Loucy (cell line): ENCODE measurements at regions not wholly inside any gene's neighbourhood (a gene's known extent, or its start where the extent isn't known, plus 50 kb on each side); places are given as distances from the start of the nearest gene placed in this dataset.

ENCODE experiments used
- H2AFZ ChIP-seq: fragments of 200-600 bp; sonication (generic); 2 replicates; pipeline ENCODE4 v1.6.0; 2016; ENCODE audit warnings: antibody characterized with exemption, mild to moderate bottlenecking, low read length, moderate library complexity
- H3F3A ChIP-seq: fragments of 200-600 bp; 2 replicates; pipeline ENCODE4 v1.6.0; 2016; ENCODE audit warnings: antibody characterized with exemption, low read depth, mild to moderate bottlenecking
- H3K27me3 ChIP-seq: fragments of 200-600 bp; sonication (generic); 2 replicates; pipeline ENCODE4 v1.6.1; 2014; ENCODE audit warnings: low read length, mild to moderate bottlenecking; ENCODE audit not compliant: insufficient read depth, poor library complexity, severe bottlenecking
- H3K36me3 ChIP-seq: fragments of 200-600 bp; sonication (generic); 2 replicates; pipeline ENCODE4 v1.6.1; 2016; ENCODE audit warnings: low read length; ENCODE audit not compliant: insufficient read depth
- H3K4me1 ChIP-seq: fragments of 200-600 bp; sonication (generic); 2 replicates; pipeline ENCODE4 v1.5.1; 2014; ENCODE audit warnings: low read length, mild to moderate bottlenecking; ENCODE audit not compliant: insufficient read depth, poor library complexity, severe bottlenecking
- H3K4me2 ChIP-seq: fragments of 200-600 bp; sonication (generic); 2 replicates; pipeline ENCODE4 v1.6.0; 2014; ENCODE audit warnings: antibody characterized with exemption, low read length, low read depth, mild to moderate bottlenecking; ENCODE audit not compliant: poor library complexity, severe bottlenecking
- H3K4me3 ChIP-seq: fragments of 200-600 bp; sonication (generic); 2 replicates; pipeline ENCODE4 v1.5.1; 2014; ENCODE audit warnings: low read length, mild to moderate bottlenecking, mixed read lengths; ENCODE audit not compliant: poor library complexity, severe bottlenecking
- H3K79me2 ChIP-seq: fragments of 200-600 bp; sonication (generic); 2 replicates; pipeline ENCODE4 v1.6.1; 2014; ENCODE audit warnings: low read length; ENCODE audit not compliant: insufficient read depth
- H3K9ac ChIP-seq: fragments of 200-600 bp; sonication (generic); 2 replicates; pipeline ENCODE4 v1.6.0; 2014; ENCODE audit warnings: mild to moderate bottlenecking, low read depth, low read length, moderate library complexity; ENCODE audit not compliant: poor library complexity, severe bottlenecking
- H3K9me2 ChIP-seq: fragments of 200-600 bp; sonication (generic); replicated peaks from 2 replicates; pipeline ENCODE4 v1.6.1; 2016; ENCODE audit warnings: low read depth, low read length, mixed read lengths
- H3K9me3 ChIP-seq: fragments of 200-600 bp; sonication (generic); 2 replicates; pipeline ENCODE4 v1.6.1; 2014; ENCODE audit warnings: mild to moderate bottlenecking, antibody characterized with exemption, low read length, low read depth; ENCODE audit not compliant: insufficient read depth
- H4K20me1 ChIP-seq: fragments of 200-600 bp; sonication (generic); 2 replicates; pipeline ENCODE4 v1.6.0; 2014; ENCODE audit warnings: antibody characterized with exemption, low read length, mild to moderate bottlenecking; ENCODE audit not compliant: insufficient read depth, poor library complexity, severe bottlenecking
- CTCF ChIP-seq: fragments of 200-600 bp; sonication (generic); conservative IDR thresholded peaks from 2 replicates; pipeline ENCODE4 v1.5.1; 2014; ENCODE audit warnings: mild to moderate bottlenecking, antibody characterized with exemption, low read length
- EZH2phosphoT487 ChIP-seq: fragments of 200-600 bp; IDR thresholded peaks from 2 replicates; pipeline ENCODE4 v1.6.1; 2018; ENCODE audit warnings: antibody characterized with exemption, mild to moderate bottlenecking, moderate library complexity, borderline replicate concordance

- Histone ChIP-seq H3K4me2 (no peak overlapping the region), H3K36me3 (no peaks in the 10 kb centered on the region), H3K27me3 (no peaks in the 10 kb centered on the region), H3K4me3 (no peak overlapping the region), H3K79me2 (no peaks in the 10 kb centered on the region), H3K4me1 (no peaks in the 10 kb centered on the region), H3K9ac (no peak overlapping the region), H3K9me2 (no peaks in the 10 kb centered on the region), H3K9me3 (no peaks in the 10 kb centered on the region), H4K20me1 (no peaks in the 10 kb centered on the region), H3F3A (no peaks in the 10 kb centered on the region), H2AFZ (no peak overlapping the region)
- TF ChIP-seq CTCF: no peak
- TF ChIP-seq EZH2phosphoT487: no peak
These were observed 283.1 kb upstream of the CHAC2 start for GRCh38 chr2:53484531-53484930.

GRCh38 chr2:53477517-53477916 is 290.1 kb upstream of the CHAC2 start:
- Histone ChIP-seq H3K9me2 (no peaks in the 10 kb centered on the region), H3K4me2 (no peak overlapping the region), H3K9me3 (no peaks in the 10 kb centered on the region), H2AFZ (no peak overlapping the region), H3K27me3 (no peaks in the 10 kb centered on the region), H3K4me3 (no peak overlapping the region), H4K20me1 (no peaks in the 10 kb centered on the region), H3K36me3 (no peaks in the 10 kb centered on the region), H3F3A (no peaks in the 10 kb centered on the region), H3K9ac (no peak overlapping the region), H3K79me2 (no peaks in the 10 kb centered on the region), H3K4me1 (no peaks in the 10 kb centered on the region)
- TF ChIP-seq EZH2phosphoT487: no peak
- no peak for TF ChIP-seq CTCF

GRCh38 chr2:53476834-53477233 is 290.8 kb upstream of the CHAC2 start:
- Histone ChIP-seq H3K36me3 (no peaks in the 10 kb centered on the region), H3K4me2 (no peak overlapping the region)
- TF ChIP-seq CTCF (no peak), EZH2phosphoT487 (no peak)

More at GRCh38 chr2:53476834-53477233, 290.8 kb upstream of the CHAC2 start:
- no peak overlapping the region for H3K4me3 ChIP-seq
- no peaks in the 10 kb centered on the region for H3K9me3 ChIP-seq
- no peaks in the 10 kb centered on the region for H4K20me1 ChIP-seq
- no peaks in the 10 kb centered on the region for H3F3A ChIP-seq
- H3K9ac ChIP-seq: no peak overlapping the region
- H2AFZ ChIP-seq: no peak overlapping the region
- H3K4me1 ChIP-seq: no peaks in the 10 kb centered on the region
- H3K27me3 ChIP-seq: no peaks in the 10 kb centered on the region
- H3K79me2 ChIP-seq: no peaks in the 10 kb centered on the region
- no peaks in the 10 kb centered on the region for H3K9me2 ChIP-seq
